ENCODE measurements at regions not wholly inside any gene's neighbourhood (a gene's known extent, or its start where the extent isn't known, plus 50 kb on each side); places are given as distances from the start of the nearest gene placed in this dataset.
A peak's percentile ranks its signal among the peaks of the same experiment; 100 is the strongest.

- H3K18ac ChIP-seq (ENCODE audit: low read depth in 1 of 2, low read length in 2 of 2), result no peak overlapping the region
- no peak overlapping the region for H4K91ac ChIP-seq (ENCODE audit: low read length)
- no peak for DNase-seq
- H3K4me1 ChIP-seq (ENCODE audit: control insufficient read depth, insufficient read depth, low read depth, low read length), result no peaks in the 10 kb centered on the region
- no peaks in the 10 kb centered on the region for H3K79me1 ChIP-seq (replicated peaks; ENCODE audit: low read length, poor library complexity, severe bottlenecking)
- no peak overlapping the region for H2BK15ac ChIP-seq (ENCODE audit: low read depth, poor library complexity, severe bottlenecking)
- no peak overlapping the region for H2AK5ac ChIP-seq (ENCODE audit: low read length, severe bottlenecking)
- no peak overlapping the region for H2AFZ ChIP-seq (ENCODE audit: low read depth, low read length)
- no peak overlapping the region for H2BK120ac ChIP-seq (ENCODE audit: low read depth, low read length)
- no peaks in the 10 kb centered on the region for H3K27me3 ChIP-seq (ENCODE audit: control insufficient read depth in 1 of 2, insufficient read depth in 1 of 2, low read length in 2 of 2)
- no peak overlapping the region for H2BK12ac ChIP-seq (ENCODE audit: low read length in 2 of 2)
- H2BK5ac ChIP-seq (ENCODE audit: low read depth, low read length, poor library complexity, severe bottlenecking), result no peak overlapping the region
- H3K9me3 ChIP-seq (ENCODE audit: control insufficient read depth, low read length), result no peaks in the 10 kb centered on the region
- H3K14ac ChIP-seq (ENCODE audit: low read length in 2 of 2), result no peak overlapping the region
- no peak overlapping the region for H3K4me3 ChIP-seq (ENCODE audit: insufficient read depth in 1 of 2, low read depth in 1 of 2, low read length in 2 of 2)
- 40% methylated on average over 1 of the region's 3 CpGs for WGBS
- H3K36me3 ChIP-seq (ENCODE audit: control insufficient read depth in 1 of 2, insufficient read depth in 2 of 2, low read depth in 1 of 2, low read length in 2 of 2), result no peaks in the 10 kb centered on the region
- H3K4me2 ChIP-seq (ENCODE audit: low read length, poor library complexity, severe bottlenecking), result no peak overlapping the region
- H3K23ac ChIP-seq (ENCODE audit: low read length in 2 of 2), result no peak overlapping the region
- no peak overlapping the region for H3K4ac ChIP-seq (ENCODE audit: low read depth in 1 of 2, low read length in 2 of 2)
- H4K8ac ChIP-seq (ENCODE audit: low read length), result no peak overlapping the region
- H3K27ac ChIP-seq (ENCODE audit: low read length, poor library complexity, severe bottlenecking), result no peak overlapping the region
- H3K9ac ChIP-seq (ENCODE audit: low read length), result no peak overlapping the region
These were observed 177.2 kb downstream of the NR4A2 start for GRCh38 chr2:156155319-156155718.

- no peak for DNase-seq
- H2BK12ac ChIP-seq (ENCODE audit: low read length in 2 of 2), result no peak overlapping the region
- no peak overlapping the region for H3K27ac ChIP-seq (ENCODE audit: low read length, poor library complexity, severe bottlenecking)
- H3K4me1 ChIP-seq (ENCODE audit: control insufficient read depth, insufficient read depth, low read depth, low read length), result no peaks in the 10 kb centered on the region
- H3K14ac ChIP-seq (ENCODE audit: low read length in 2 of 2), result no peak overlapping the region
- no peak overlapping the region for H2AFZ ChIP-seq (ENCODE audit: low read depth, low read length)
- no peak overlapping the region for H2BK5ac ChIP-seq (ENCODE audit: low read depth, low read length, poor library complexity, severe bottlenecking)
- H3K27me3 ChIP-seq (ENCODE audit: control insufficient read depth in 1 of 2, insufficient read depth in 1 of 2, low read length in 2 of 2), result no peaks in the 10 kb centered on the region
- H3K4ac ChIP-seq (ENCODE audit: low read depth in 1 of 2, low read length in 2 of 2), result no peak overlapping the region
- H2BK15ac ChIP-seq (ENCODE audit: low read depth, poor library complexity, severe bottlenecking), result no peak overlapping the region
- no peak overlapping the region for H3K4me3 ChIP-seq (ENCODE audit: insufficient read depth in 1 of 2, low read depth in 1 of 2, low read length in 2 of 2)
- H2AK5ac ChIP-seq (ENCODE audit: low read length, severe bottlenecking), result no peak overlapping the region
- no peak overlapping the region for H3K9ac ChIP-seq (ENCODE audit: low read length)
- no peak overlapping the region for H4K91ac ChIP-seq (ENCODE audit: low read length)
- no peak overlapping the region for H3K23ac ChIP-seq (ENCODE audit: low read length in 2 of 2)
- no peaks in the 10 kb centered on the region for H3K36me3 ChIP-seq (ENCODE audit: control insufficient read depth in 1 of 2, insufficient read depth in 2 of 2, low read depth in 1 of 2, low read length in 2 of 2)
- no peak overlapping the region for H4K8ac ChIP-seq (ENCODE audit: low read length)
- no CpG with 5 or more reads among the region's 1 CpG for WGBS
- H3K4me2 ChIP-seq (ENCODE audit: low read length, poor library complexity, severe bottlenecking), result no peak overlapping the region
- H2BK120ac ChIP-seq (ENCODE audit: low read depth, low read length), result no peak overlapping the region
- no peak overlapping the region for H3K18ac ChIP-seq (ENCODE audit: low read depth in 1 of 2, low read length in 2 of 2)
- H3K9me3 ChIP-seq (ENCODE audit: control insufficient read depth, low read length), result no peaks in the 10 kb centered on the region
- no peaks in the 10 kb centered on the region for H3K79me1 ChIP-seq (replicated peaks; ENCODE audit: low read length, poor library complexity, severe bottlenecking)
These were observed 181.2 kb downstream of the NR4A2 start for GRCh38 chr2:156151351-156151750.

GRCh38 chr2:156147594-156148330, 184.8 kb downstream of the NR4A2 start:
- WGBS, result 52% methylated on average over 2 of the region's 4 CpGs

GRCh38 chr2:156145976-156146375, 186.5 kb downstream of the NR4A2 start:
- Histone ChIP-seq H3K27ac (ENCODE audit: low read length, poor library complexity, severe bottlenecking) (no peak overlapping the region), H3K4me1 (ENCODE audit: control insufficient read depth, insufficient read depth, low read depth, low read length) (no peaks in the 10 kb centered on the region), H2BK15ac (ENCODE audit: low read depth, poor library complexity, severe bottlenecking) (no peak overlapping the region), H3K4ac (ENCODE audit: low read depth in 1 of 2, low read length in 2 of 2) (no peak overlapping the region), H3K36me3 (ENCODE audit: control insufficient read depth in 1 of 2, insufficient read depth in 2 of 2, low read depth in 1 of 2, low read length in 2 of 2) (no peaks in the 10 kb centered on the region), H3K79me1 (replicated peaks; ENCODE audit: low read length, poor library complexity, severe bottlenecking) (no peaks in the 10 kb centered on the region), H3K27me3 (ENCODE audit: control insufficient read depth in 1 of 2, insufficient read depth in 1 of 2, low read length in 2 of 2) (no peaks in the 10 kb centered on the region), H2AFZ (ENCODE audit: low read depth, low read length) (no peak overlapping the region), H4K8ac (ENCODE audit: low read length) (no peak overlapping the region), H2BK120ac (ENCODE audit: low read depth, low read length) (no peak overlapping the region), H3K18ac (ENCODE audit: low read depth in 1 of 2, low read length in 2 of 2) (no peak overlapping the region), H2BK12ac (ENCODE audit: low read length in 2 of 2) (no peak overlapping the region), H3K9ac (ENCODE audit: low read length) (no peak overlapping the region), H2BK5ac (ENCODE audit: low read depth, low read length, poor library complexity, severe bottlenecking) (no peak overlapping the region), H3K14ac (ENCODE audit: low read length in 2 of 2) (no peak overlapping the region), H3K4me2 (ENCODE audit: low read length, poor library complexity, severe bottlenecking) (no peak overlapping the region), H4K91ac (ENCODE audit: low read length) (no peak overlapping the region), H3K9me3 (ENCODE audit: control insufficient read depth, low read length) (no peaks in the 10 kb centered on the region), H2AK5ac (ENCODE audit: low read length, severe bottlenecking) (no peak overlapping the region), H3K23ac (ENCODE audit: low read length in 2 of 2) (no peak overlapping the region), H3K4me3 (ENCODE audit: insufficient read depth in 1 of 2, low read depth in 1 of 2, low read length in 2 of 2) (no peak overlapping the region)
- WGBS, result 98% methylated on average over 2 of the region's 3 CpGs
- DNase-seq, result no peak

More at GRCh38 chr2:156147594-156148330, 184.8 kb downstream of the NR4A2 start:
- Histone ChIP-seq H3K27ac (ENCODE audit: low read length, poor library complexity, severe bottlenecking) (no peak overlapping the region), H3K79me1 (replicated peaks; ENCODE audit: low read length, poor library complexity, severe bottlenecking) (no peaks in the 10 kb centered on the region), H3K9me3 (ENCODE audit: control insufficient read depth, low read length) (no peaks in the 10 kb centered on the region), H3K36me3 (ENCODE audit: control insufficient read depth in 1 of 2, insufficient read depth in 2 of 2, low read depth in 1 of 2, low read length in 2 of 2) (no peaks in the 10 kb centered on the region), H3K18ac (ENCODE audit: low read depth in 1 of 2, low read length in 2 of 2) (no peak overlapping the region), H3K4ac (ENCODE audit: low read depth in 1 of 2, low read length in 2 of 2) (no peak overlapping the region), H2BK12ac (ENCODE audit: low read length in 2 of 2) (no peak overlapping the region), H4K91ac (ENCODE audit: low read length) (no peak overlapping the region), H2AK5ac (ENCODE audit: low read length, severe bottlenecking) (no peak overlapping the region), H3K4me3 (ENCODE audit: insufficient read depth in 1 of 2, low read depth in 1 of 2, low read length in 2 of 2) (no peak overlapping the region), H4K8ac (ENCODE audit: low read length) (no peak overlapping the region), H3K4me2 (ENCODE audit: low read length, poor library complexity, severe bottlenecking) (no peak overlapping the region), H3K23ac (ENCODE audit: low read length in 2 of 2) (no peak overlapping the region), H3K4me1 (ENCODE audit: control insufficient read depth, insufficient read depth, low read depth, low read length) (no peaks in the 10 kb centered on the region), H2AFZ (ENCODE audit: low read depth, low read length) (no peak overlapping the region), H3K14ac (ENCODE audit: low read length in 2 of 2) (no peak overlapping the region), H3K27me3 (ENCODE audit: control insufficient read depth in 1 of 2, insufficient read depth in 1 of 2, low read length in 2 of 2) (no peaks in the 10 kb centered on the region), H2BK15ac (ENCODE audit: low read depth, poor library complexity, severe bottlenecking) (no peak overlapping the region), H2BK5ac (ENCODE audit: low read depth, low read length, poor library complexity, severe bottlenecking) (no peak overlapping the region), H3K9ac (ENCODE audit: low read length) (no peak overlapping the region), H2BK120ac (ENCODE audit: low read depth, low read length) (no peak overlapping the region)
- DNase-seq, result peak; percentile 1
